ENCODE measurements at regions not wholly inside any gene's neighbourhood (a gene's known extent, or its start where the extent isn't known, plus 50 kb on each side); places are given as distances from the start of the nearest gene placed in this dataset.
A peak's percentile ranks its signal among the peaks of the same experiment; 100 is the strongest.

GRCh38 chr2:12300019-12300602 lies 416.6 kb upstream of the TRIB2 start:
- no peak for DNase-seq

GRCh38 chr2:12300927-12301326 lies 415.8 kb upstream of the TRIB2 start:
- DNase-seq: no peak

- no peak for DNase-seq
Measured at GRCh38 chr2:12302140-12302539, 414.6 kb upstream of the TRIB2 start.

GRCh38 chr2:12302691-12303090 lies 414.0 kb upstream of the TRIB2 start:
- DNase-seq: no peak

GRCh38 chr2:12303181-12304030 lies 413.3 kb upstream of the TRIB2 start:
- peak; percentile 43 to 47 for DNase-seq

GRCh38 chr2:12304564-12305171 lies 412.1 kb upstream of the TRIB2 start:
- no peak for DNase-seq

- no peak for DNase-seq
Measured at GRCh38 chr2:12305931-12306330, 410.8 kb upstream of the TRIB2 start.

GRCh38 chr2:12310399-12310798 lies 406.3 kb upstream of the TRIB2 start:
- no peak for DNase-seq

- DNase-seq: no peak
Measured at GRCh38 chr2:12313445-12314126, 403.1 kb upstream of the TRIB2 start.

GRCh38 chr2:12314127-12314760 lies 402.5 kb upstream of the TRIB2 start:
- DNase-seq: no peak

GRCh38 chr2:12315224-12315623 lies 401.5 kb upstream of the TRIB2 start:
- DNase-seq: no peak

- no peak for DNase-seq
Measured at GRCh38 chr2:12316476-12316875, 400.3 kb upstream of the TRIB2 start.

GRCh38 chr2:12317286-12317685 lies 399.4 kb upstream of the TRIB2 start:
- no peak for DNase-seq

- no peak for DNase-seq
Measured at GRCh38 chr2:12317814-12318426, 398.8 kb upstream of the TRIB2 start.

GRCh38 chr2:12318427-12319057 lies 398.2 kb upstream of the TRIB2 start:
- no peak for DNase-seq

- DNase-seq: no peak
Measured at GRCh38 chr2:12320027-12320734, 396.6 kb upstream of the TRIB2 start.

- no peak for DNase-seq
Measured at GRCh38 chr2:12320991-12321641, 395.6 kb upstream of the TRIB2 start.

GRCh38 chr2:12321886-12322285 lies 394.9 kb upstream of the TRIB2 start:
- no peak for DNase-seq

- DNase-seq: no peak
Measured at GRCh38 chr2:12325806-12326205, 390.9 kb upstream of the TRIB2 start.

- peak in 1 of 2 experiments; percentile 31 for DNase-seq
Measured at GRCh38 chr2:12326449-12327190, 390.1 kb upstream of the TRIB2 start.
